ES-I3 (cell line): ENCODE measurements at regions not wholly inside any gene's neighbourhood (a gene's known extent, or its start where the extent isn't known, plus 50 kb on each side); places are given as distances from the start of the nearest gene placed in this dataset.

Experiments
- H3K36me3 ChIP-seq: 2 replicates; pipeline ENCODE4 v1.6.1; 2013; ENCODE audit warnings: mild to moderate bottlenecking, low read length, control low read depth, moderate library complexity; ENCODE audit not compliant: insufficient read depth
- H3K4me1 ChIP-seq: 2 replicates; pipeline ENCODE4 v1.6.1; 2013; ENCODE audit warnings: mild to moderate bottlenecking, control low read depth, low read length; ENCODE audit not compliant: insufficient read depth
- H3K9ac ChIP-seq: 2 replicates; pipeline ENCODE4 v1.6.1; 2013; ENCODE audit warnings: low read depth, mild to moderate bottlenecking, low read length, moderate library complexity
- H3K9me3 ChIP-seq: 2 replicates; pipeline ENCODE4 v1.6.1; 2013; ENCODE audit warnings: mild to moderate bottlenecking, low read length, moderate library complexity; ENCODE audit not compliant: control insufficient read depth, insufficient read depth

- H3K9me3 ChIP-seq = no peaks in the 10 kb centered on the region
- no peaks in the 10 kb centered on the region for H3K36me3 ChIP-seq
- peaks cover 9% of the 10 kb centered on the region for H3K4me1 ChIP-seq
- H3K9ac ChIP-seq = no peak overlapping the region; the same call in 1 of the 2 replicates
Observed at GRCh38 chr5:158074992-158075769, 216.2 kb upstream of the CLINT1 start.

GRCh38 chr5:158074597-158074991 is 215.6 kb upstream of the CLINT1 start:
- H3K9me3 ChIP-seq = no peaks in the 10 kb centered on the region
- H3K4me1 ChIP-seq = peaks cover 9% of the 10 kb centered on the region
- H3K36me3 ChIP-seq = no peaks in the 10 kb centered on the region
- no peak overlapping the region for H3K9ac ChIP-seq

- no peaks in the 10 kb centered on the region for H3K36me3 ChIP-seq
- no peak overlapping the region for H3K9ac ChIP-seq
- H3K4me1 ChIP-seq = peaks cover 9% of the 10 kb centered on the region
- no peaks in the 10 kb centered on the region for H3K9me3 ChIP-seq
Observed at GRCh38 chr5:158070859-158071258, 211.9 kb upstream of the CLINT1 start.

- H3K4me1 ChIP-seq = no peaks in the 10 kb centered on the region
- H3K9ac ChIP-seq = no peak overlapping the region
- no peaks in the 10 kb centered on the region for H3K9me3 ChIP-seq
- no peaks in the 10 kb centered on the region for H3K36me3 ChIP-seq
Observed at GRCh38 chr5:158069838-158070237, 210.9 kb upstream of the CLINT1 start.

- Histone ChIP-seq H3K4me1 (no peaks in the 10 kb centered on the region), H3K9ac (no peak overlapping the region), H3K9me3 (no peaks in the 10 kb centered on the region), H3K36me3 (no peaks in the 10 kb centered on the region)
Observed at GRCh38 chr5:158068964-158069363, 210.0 kb upstream of the CLINT1 start.

GRCh38 chr5:158066076-158066475 is 207.1 kb upstream of the CLINT1 start:
- no peaks in the 10 kb centered on the region for H3K36me3 ChIP-seq
- H3K9ac ChIP-seq = no peak overlapping the region
- H3K4me1 ChIP-seq = no peaks in the 10 kb centered on the region
- H3K9me3 ChIP-seq = no peaks in the 10 kb centered on the region

- Histone ChIP-seq H3K36me3 (no peaks in the 10 kb centered on the region), H3K9me3 (no peaks in the 10 kb centered on the region), H3K4me1 (no peaks in the 10 kb centered on the region), H3K9ac (no peak overlapping the region)
Observed at GRCh38 chr5:158064334-158065123, 205.6 kb upstream of the CLINT1 start.

GRCh38 chr5:158063052-158063451 is 204.1 kb upstream of the CLINT1 start:
- no peaks in the 10 kb centered on the region for H3K9me3 ChIP-seq
- no peak overlapping the region for H3K9ac ChIP-seq
- peaks cover 9% of the 10 kb centered on the region for H3K4me1 ChIP-seq
- H3K36me3 ChIP-seq = no peaks in the 10 kb centered on the region

GRCh38 chr5:158061451-158061850 is 202.5 kb upstream of the CLINT1 start:
- no peaks in the 10 kb centered on the region for H3K9me3 ChIP-seq
- H3K4me1 ChIP-seq = peaks cover 14% of the 10 kb centered on the region
- no peak overlapping the region for H3K9ac ChIP-seq

GRCh38 chr5:158060212-158060611 is 201.3 kb upstream of the CLINT1 start:
- no peaks in the 10 kb centered on the region for H3K9me3 ChIP-seq
- H3K4me1 ChIP-seq = peaks cover 14% of the 10 kb centered on the region
- H3K36me3 ChIP-seq = no peaks in the 10 kb centered on the region; the same call in 1 of the 2 replicates
- no peak overlapping the region for H3K9ac ChIP-seq

More at GRCh38 chr5:158061451-158061850, 202.5 kb upstream of the CLINT1 start:
- H3K36me3 ChIP-seq = no peaks in the 10 kb centered on the region; the same call in 1 of the 2 replicates

- Histone ChIP-seq H3K36me3 (no peaks in the 10 kb centered on the region; the same call in 1 of the 2 replicates), H3K9ac (no peak overlapping the region), H3K9me3 (no peaks in the 10 kb centered on the region), H3K4me1 (peaks cover 14% of the 10 kb centered on the region)
Observed at GRCh38 chr5:158058208-158059120, 199.5 kb upstream of the CLINT1 start.

- peaks cover 14% of the 10 kb centered on the region for H3K4me1 ChIP-seq
- no peaks in the 10 kb centered on the region for H3K9me3 ChIP-seq
- H3K9ac ChIP-seq = no peak overlapping the region
- no peaks in the 10 kb centered on the region; the same call in 1 of the 2 replicates for H3K36me3 ChIP-seq
Observed at GRCh38 chr5:158056130-158056825, 197.3 kb upstream of the CLINT1 start.

- Histone ChIP-seq H3K4me1 (peaks cover 14% of the 10 kb centered on the region), H3K9ac (no peak overlapping the region), H3K9me3 (no peaks in the 10 kb centered on the region), H3K36me3 (no peaks in the 10 kb centered on the region; the same call in 1 of the 2 replicates)
Observed at GRCh38 chr5:158055111-158055501, 196.2 kb upstream of the CLINT1 start.
